CD4-positive, alpha-beta T cell treated with Interleukin-4 for 1 hour (primary cell): ENCODE measurements at regions not wholly inside any gene's neighbourhood (a gene's known extent, or its start where the extent isn't known, plus 50 kb on each side); places are given as distances from the start of the nearest gene placed in this dataset.

Experiments
- DNase-seq, 2 donors: peaks; one replicate each; pipeline ENCODE4 v3.0.0-alpha.2; 2020 to 2022

DNA sequence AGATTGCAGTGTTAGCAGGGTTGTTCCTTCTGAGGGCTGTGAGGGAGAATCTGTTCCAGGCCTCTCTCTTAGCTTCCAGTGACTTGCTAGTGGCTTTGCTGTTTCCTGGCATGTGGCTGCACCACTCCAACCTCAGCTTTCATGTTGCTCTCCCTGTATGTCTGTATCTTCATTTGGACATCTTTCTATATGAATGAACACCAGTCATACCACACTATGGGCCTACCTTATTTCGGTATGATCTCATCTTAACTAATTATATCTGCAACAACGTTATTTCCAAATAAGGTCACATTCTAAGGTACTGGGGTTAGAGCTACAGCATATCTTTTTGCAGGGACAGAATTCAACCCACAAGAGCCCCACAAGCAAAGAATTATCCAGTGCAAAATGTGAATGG is 356.7 kb upstream of the UMPS start:
- no peak for DNase-seq

DNA sequence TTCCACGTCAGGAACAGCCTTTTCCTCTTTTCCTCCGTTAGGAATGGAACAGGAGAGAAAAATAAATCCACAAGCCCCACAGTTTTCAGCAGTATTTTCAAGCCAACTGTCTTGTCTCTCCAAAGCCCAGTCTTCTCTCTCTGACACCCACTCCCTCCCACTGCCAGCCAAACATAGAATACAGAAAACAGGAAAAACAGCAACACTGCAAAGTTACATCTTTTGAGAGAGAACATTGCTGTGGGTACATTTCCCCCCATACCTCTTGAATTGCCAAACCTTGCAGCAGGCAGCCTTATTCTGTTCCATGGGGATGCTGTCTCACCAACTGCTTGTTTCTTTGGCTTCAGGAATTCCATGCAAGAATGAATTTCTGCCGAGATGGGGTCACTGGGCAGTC is 355.7 kb upstream of the UMPS start:
- no peak for DNase-seq

- no peak for DNase-seq
These were observed 348.5 kb upstream of the UMPS start for GRCh38 chr3:124381575-124382333.

- DNase-seq = no peak
These were observed 347.2 kb upstream of the UMPS start for GRCh38 chr3:124383051-124383450.

- DNase-seq = no peak
These were observed 346.3 kb upstream of the UMPS start for GRCh38 chr3:124383846-124384466.

- DNase-seq = no peak
These were observed 345.7 kb upstream of the UMPS start for GRCh38 chr3:124384527-124384926.

GRCh38 chr3:124385996-124386395 is 344.3 kb upstream of the UMPS start:
- no peak for DNase-seq

DNA sequence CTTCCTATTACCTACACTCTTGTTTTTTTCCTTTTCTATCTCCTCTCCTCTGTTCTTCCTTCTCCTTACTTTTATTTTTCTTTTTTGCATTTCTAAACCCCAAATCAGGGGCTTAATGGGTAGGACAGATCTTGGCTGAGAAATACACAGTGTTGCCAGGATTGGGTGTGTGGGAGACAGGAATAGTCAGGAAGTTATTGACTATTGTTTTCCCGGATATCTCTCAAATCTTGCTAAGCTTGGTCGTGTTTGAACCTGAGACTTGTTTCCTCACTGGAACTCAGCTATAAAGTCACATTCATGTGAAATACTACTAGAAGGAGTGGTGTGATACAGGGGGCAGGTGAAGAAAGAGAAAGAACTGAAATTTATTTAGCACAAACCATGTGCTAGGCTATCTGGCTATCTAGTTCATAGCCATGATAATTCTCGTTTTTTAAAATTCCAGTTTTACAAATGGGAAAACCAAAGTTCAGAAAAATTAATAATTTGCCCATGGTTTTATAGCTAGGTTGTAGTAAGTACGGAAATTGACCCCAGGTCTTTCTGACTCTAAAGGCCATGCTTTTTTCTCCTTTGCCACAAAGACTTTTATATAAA is 343.2 kb upstream of the UMPS start:
- DNase-seq = no peak

DNA sequence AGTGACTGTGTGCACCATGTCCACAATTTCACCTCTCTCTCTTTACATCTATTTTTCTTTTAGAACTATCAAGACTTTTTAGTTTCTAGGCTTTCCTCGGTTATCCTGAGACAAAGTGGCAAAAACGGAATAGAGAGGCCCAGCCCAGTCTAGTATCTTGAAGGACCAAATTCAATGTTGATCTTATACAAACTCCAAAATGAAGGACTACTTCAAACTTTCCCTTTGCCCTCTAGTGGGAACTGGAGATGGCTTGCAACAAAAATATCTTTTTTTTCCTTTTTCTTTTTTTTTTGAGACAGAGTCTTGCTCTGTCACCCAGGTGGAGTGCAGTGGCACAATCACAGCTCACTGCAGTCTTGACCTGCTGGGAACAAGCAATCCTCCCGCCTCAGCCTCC is 338.5 kb upstream of the UMPS start:
- DNase-seq = no peak

DNA sequence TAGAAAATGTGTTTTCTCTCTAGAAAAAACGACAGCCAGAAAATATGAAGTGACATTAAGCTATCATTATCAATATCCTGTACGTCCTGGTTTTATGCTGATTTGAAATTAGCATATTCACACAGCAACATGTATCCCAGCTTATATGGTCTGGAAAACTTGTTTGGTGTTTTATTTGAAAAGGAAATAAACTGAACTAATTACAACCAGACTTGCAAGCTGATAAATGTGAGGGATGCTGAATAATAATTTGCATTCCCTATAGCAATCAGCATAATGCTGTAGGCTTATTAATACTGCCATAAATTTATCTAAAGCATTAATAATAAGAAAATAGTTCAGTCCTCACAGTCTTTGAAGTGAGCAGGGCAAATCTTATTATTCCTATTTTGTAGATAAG is 336.9 kb upstream of the UMPS start:
- DNase-seq = no peak

GRCh38 chr3:124395162-124395561 is 335.1 kb upstream of the UMPS start:
- DNase-seq = no peak

GRCh38 chr3:124395584-124396338 is 334.5 kb upstream of the UMPS start:
- no peak for DNase-seq

- no peak for DNase-seq
These were observed 333.8 kb upstream of the UMPS start for GRCh38 chr3:124396339-124396950.

DNA sequence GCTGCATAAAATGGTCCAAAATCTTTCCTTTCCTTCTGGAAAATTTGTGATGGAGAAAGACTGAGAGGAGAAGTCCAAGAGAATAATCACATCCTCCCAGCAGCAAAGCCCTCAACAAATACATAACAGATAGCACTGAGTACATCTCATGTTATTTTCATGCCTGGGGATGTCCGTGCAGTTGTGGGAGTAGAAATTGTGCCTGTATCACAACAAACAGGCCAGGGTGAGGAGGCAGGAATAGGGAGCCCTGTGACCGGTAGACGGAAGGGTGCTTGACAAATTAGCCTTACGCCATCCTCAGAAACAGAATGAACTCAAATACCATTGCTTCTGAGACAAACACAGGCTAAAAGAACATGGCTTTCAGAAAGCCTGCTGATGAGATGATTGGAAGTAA is 333.2 kb upstream of the UMPS start:
- no peak for DNase-seq

GRCh38 chr3:124398594-124398993 is 331.7 kb upstream of the UMPS start:
- no peak for DNase-seq

DNA sequence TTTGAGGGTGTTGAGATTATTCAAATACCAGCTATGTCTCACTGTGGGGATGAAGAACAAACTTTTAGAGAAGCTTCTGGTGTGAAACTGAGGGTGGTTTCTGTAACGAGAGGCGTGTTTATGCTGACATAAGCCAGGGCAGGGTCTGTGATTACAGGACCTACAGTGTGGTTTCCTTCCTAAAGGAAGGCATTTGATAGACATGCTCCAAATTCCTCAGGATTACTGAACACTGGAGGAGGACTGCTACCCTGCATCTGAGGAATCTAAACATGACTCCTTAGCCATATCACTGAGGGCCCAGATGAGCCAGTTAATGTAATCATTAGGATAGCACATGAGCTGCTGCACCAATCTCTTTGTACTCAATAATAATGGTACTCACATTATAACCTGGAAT is 328.4 kb upstream of the UMPS start:
- no peak for DNase-seq

GRCh38 chr3:124402791-124403190 is 327.5 kb upstream of the UMPS start:
- DNase-seq = no peak

DNA sequence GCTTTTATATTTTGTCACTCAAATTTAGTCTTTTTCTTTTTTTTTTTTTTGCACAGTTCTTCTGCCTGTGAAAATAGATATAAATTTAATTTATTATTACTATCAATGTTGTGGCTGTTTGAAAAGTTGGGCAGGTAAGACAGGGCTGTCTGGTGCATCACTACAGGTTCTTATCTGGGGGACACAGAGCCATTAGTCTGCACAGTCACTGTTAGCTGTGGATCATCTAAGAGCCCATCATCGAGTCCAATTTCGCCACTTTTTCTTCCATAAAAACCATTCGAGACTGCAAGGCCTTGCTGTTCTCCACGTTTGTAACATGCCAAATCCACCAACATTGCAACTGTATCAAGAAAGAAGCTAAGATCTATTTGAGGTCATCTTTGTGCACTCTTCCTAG is 325.6 kb upstream of the UMPS start:
- no peak for DNase-seq

DNA sequence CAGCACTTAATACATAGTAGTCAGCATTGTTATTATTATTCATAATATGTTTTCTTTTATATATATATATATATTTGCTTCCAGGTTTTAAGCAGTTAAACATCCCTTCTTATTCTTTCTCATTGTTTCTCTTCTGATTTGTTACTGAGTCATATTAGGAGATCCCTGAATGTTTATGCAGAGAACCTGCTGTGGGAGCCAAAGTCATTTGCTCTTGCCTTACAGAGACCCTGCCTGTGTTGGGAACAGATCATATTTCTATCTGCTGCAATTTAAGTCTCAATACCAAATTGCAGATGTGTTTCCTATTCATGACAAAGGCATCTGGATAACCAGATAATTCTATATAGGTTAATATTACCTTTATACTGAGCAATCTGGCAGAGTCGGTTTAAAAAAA is 323.0 kb upstream of the UMPS start:
- no peak for DNase-seq

- DNase-seq = no peak
These were observed 320.5 kb upstream of the UMPS start for GRCh38 chr3:124409650-124410275.

DNA sequence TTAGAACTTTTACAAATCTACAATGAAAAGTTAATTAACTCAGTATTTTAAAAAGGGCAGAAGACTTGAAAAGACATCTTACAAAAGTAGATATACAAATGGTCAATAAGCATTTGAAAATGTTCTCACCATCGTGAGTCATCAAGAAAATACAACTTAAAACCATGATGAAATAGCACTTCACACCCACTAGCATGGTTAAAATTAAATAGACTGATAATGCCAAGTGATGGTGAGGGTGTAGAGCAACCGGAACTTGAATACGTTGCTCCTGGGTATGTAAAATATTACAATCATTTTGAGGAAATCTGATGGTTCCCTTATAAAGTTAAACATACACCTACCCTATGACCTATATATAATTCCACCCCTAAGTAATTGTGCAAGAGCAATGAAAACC is 319.8 kb upstream of the UMPS start:
- no peak for DNase-seq

DNA sequence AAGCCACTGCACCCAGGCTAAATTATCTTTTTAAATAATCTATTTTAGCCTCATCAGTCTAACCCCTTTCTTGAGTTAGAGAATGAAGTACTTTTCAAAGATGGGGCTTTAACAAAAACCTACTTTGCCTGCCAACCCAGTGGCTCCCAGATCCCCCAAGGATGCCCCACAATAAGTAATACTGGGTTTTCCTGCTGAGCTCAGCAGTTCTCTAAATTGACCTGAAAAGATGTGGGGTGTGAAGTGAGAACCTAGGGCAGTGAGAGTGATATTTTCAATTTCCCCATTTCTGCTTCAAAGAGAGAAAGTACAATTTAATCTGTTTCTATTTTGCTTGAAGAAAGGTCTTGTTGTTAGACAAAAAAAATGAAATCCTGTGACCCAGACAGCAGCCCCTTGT is 318.5 kb upstream of the UMPS start:
- DNase-seq = no peak

DNA sequence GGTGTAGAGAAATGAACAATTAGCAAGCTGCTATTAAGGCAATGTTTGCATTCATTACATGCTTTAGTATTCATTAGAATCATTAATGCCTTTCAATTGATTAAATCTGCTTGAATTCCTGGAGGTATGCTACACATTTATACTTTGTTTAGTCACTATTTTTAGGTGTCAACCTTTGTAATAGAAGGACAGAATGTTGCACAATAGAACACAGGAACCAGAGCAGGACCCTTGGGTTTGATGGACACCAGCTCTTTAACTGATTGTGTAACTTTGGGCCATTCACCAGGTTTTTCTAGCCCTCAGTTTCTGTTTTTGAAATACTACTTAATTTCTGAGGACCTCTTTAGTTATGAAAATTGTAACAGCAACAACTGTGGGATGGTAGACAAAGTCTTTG is 317.6 kb upstream of the UMPS start:
- DNase-seq = no peak
